CD14-positive monocyte (primary cell): ENCODE measurements at regions not wholly inside any gene's neighbourhood (a gene's known extent, or its start where the extent isn't known, plus 50 kb on each side); places are given as distances from the start of the nearest gene placed in this dataset.

Source experiments
- DNase-seq, 3 donors: peaks; one replicate each; pipeline ENCODE4 v3.0.0-alpha.2; 2011 to 2022
- H2AFZ ChIP-seq: 2 replicates; pipeline ENCODE4 v1.6.0; 2012; ENCODE audit warnings: mild to moderate bottlenecking, low read depth, low read length, inconsistent platforms; ENCODE audit not compliant: insufficient read depth, poor library complexity, severe bottlenecking
- H3K27ac ChIP-seq, 2 donors: 1 replicate in 1 of 2; 2 replicates in 1 of 2; pipeline ENCODE4 v1.5.1; 2012 to 2013; ENCODE audit warnings: low read length in 2 of 2, control low read depth in 1 of 2, inconsistent platforms in 1 of 2, low read depth in 1 of 2, mild to moderate bottlenecking in 1 of 2
- H3K27me3 ChIP-seq, 2 donors: one replicate each; pipeline versions ENCODE4 v1.6.0 to v1.6.1; 2011 to 2013; ENCODE audit warnings: low read length in 2 of 2; ENCODE audit not compliant: control insufficient read depth in 2 of 2, insufficient read depth in 2 of 2
- H3K36me3 ChIP-seq, 2 donors: replicated peaks in 1 of 2; 1 replicate in 1 of 2; 2 replicates in 1 of 2; pipeline versions ENCODE4 v1.5.1 to v1.6.1; 2012 to 2013; ENCODE audit warnings: low read length in 2 of 2, control low read depth in 1 of 2, inconsistent platforms in 1 of 2, mild to moderate bottlenecking in 1 of 2; ENCODE audit not compliant: insufficient read depth in 2 of 2, control insufficient read depth in 1 of 2
- H3K4me1 ChIP-seq, 2 donors: 1 replicate in 1 of 2; 2 replicates in 1 of 2; pipeline versions ENCODE4 v1.5.1 to v1.6.1; 2012 to 2013; ENCODE audit warnings: low read length in 2 of 2, control low read depth in 1 of 2, inconsistent platforms in 1 of 2, mild to moderate bottlenecking in 1 of 2, moderate library complexity in 1 of 2; ENCODE audit not compliant: insufficient read depth in 2 of 2, control insufficient read depth in 1 of 2
- H3K4me2 ChIP-seq: replicated peaks from 2 replicates; pipeline ENCODE3; 2012; ENCODE audit warnings: low read length, moderate library complexity, mild to moderate bottlenecking; ENCODE audit not compliant: poor library complexity, severe bottlenecking; ENCODE audit errors: extremely low read depth
- H3K4me3 ChIP-seq, 3 experiments: fragments of 200-600 bp in 1 of 3; sonication (generic) in 1 of 3; replicated peaks in 1 of 3; 1 replicate in 2 of 3; 2 replicates in 1 of 3; pipeline ENCODE4 v1.5.1; 2011 to 2013; ENCODE audit warnings: low read length in 3 of 3, mild to moderate bottlenecking in 3 of 3, control low read depth in 2 of 3, low read depth in 2 of 3, inconsistent platforms in 1 of 3, moderate library complexity in 1 of 3
- H3K79me2 ChIP-seq: 2 replicates; pipeline ENCODE4 v1.6.0; 2012; ENCODE audit warnings: mild to moderate bottlenecking, control low read depth, inconsistent platforms, low read length, moderate library complexity; ENCODE audit not compliant: insufficient read depth
- H3K9ac ChIP-seq: 2 replicates; pipeline ENCODE4 v1.6.0; 2017; ENCODE audit warnings: low read length, mild to moderate bottlenecking; ENCODE audit not compliant: insufficient read depth, poor library complexity, severe bottlenecking
- H3K9me3 ChIP-seq, 2 donors: replicated peaks in 1 of 2; 1 replicate in 1 of 2; 2 replicates in 1 of 2; pipeline versions ENCODE4 v1.5.1 to v1.6.1; 2012 to 2013; ENCODE audit warnings: low read length in 2 of 2, control low read depth in 1 of 2; ENCODE audit not compliant: control insufficient read depth in 1 of 2, insufficient read depth in 1 of 2
- H4K20me1 ChIP-seq: 2 replicates; pipeline ENCODE4 v1.6.0; 2012; ENCODE audit warnings: mild to moderate bottlenecking, low read length, control low read depth, moderate library complexity; ENCODE audit not compliant: insufficient read depth
- H3K27ac Mint-ChIP-seq, 7 donors: one replicate each; pipeline ENCODE4 v1.8.0; 2020; ENCODE audit warnings: mild to moderate bottlenecking in 7 of 7, mixed read lengths in 7 of 7, moderate library complexity in 6 of 7, inconsistent platforms in 2 of 7
- H3K27me3 Mint-ChIP-seq, 3 donors: one replicate each; pipeline ENCODE4 v1.8.0; 2021 to 2022; ENCODE audit warnings: low read depth in 3 of 3, mild to moderate bottlenecking in 3 of 3, mixed read lengths in 3 of 3, moderate library complexity in 3 of 3, inconsistent platforms in 1 of 3
- H3K36me3 Mint-ChIP-seq, 2 donors: one replicate each; pipeline ENCODE4 v1.8.0; 2020; ENCODE audit warnings: mixed read lengths in 2 of 2, inconsistent platforms in 1 of 2, mild to moderate bottlenecking in 1 of 2
- H3K4me1 Mint-ChIP-seq: one replicate; pipeline ENCODE4 v1.8.0; 2020; ENCODE audit warnings: mild to moderate bottlenecking, mixed read lengths
- H3K4me3 Mint-ChIP-seq, 2 donors: one replicate each; pipeline ENCODE4 v1.8.0; 2020; ENCODE audit warnings: mild to moderate bottlenecking in 2 of 2, mixed read lengths in 2 of 2, moderate library complexity in 1 of 2
- H3K9me3 Mint-ChIP-seq, 7 donors: one replicate each; pipeline ENCODE4 v1.8.0; 2020 to 2022; ENCODE audit warnings: mixed read lengths in 7 of 7, mild to moderate bottlenecking in 6 of 7, moderate library complexity in 6 of 7, inconsistent platforms in 2 of 7
- CTCF ChIP-seq: fragments of 200-600 bp; IDR thresholded peaks from one replicate; pipeline ENCODE4 v1.8.0; 2022; ENCODE audit warnings: antibody characterized with exemption, mild to moderate bottlenecking
- WGBS: methylation state at CpG from one replicate; pipeline ENCODE4 v1.1.5; 2013; ENCODE audit warnings: missing lambda C conversion rate; ENCODE audit not compliant: insufficient coverage; 5-methylcytosine and 5-hydroxymethylcytosine counted together
- intact Hi-C, 2 donors: fragments of 100-400 bp; cut with micrococcal nuclease; formaldehyde crosslinking; loops; one replicate each; pipeline versions ENCODE4 v1.15.0 to v1.15.1; 2023

- no peaks in the 10 kb centered on the region for H3K36me3 ChIP-seq
- no peaks in the 10 kb centered on the region for H3K27me3 Mint-ChIP-seq
- no peak overlapping the region for H3K27ac Mint-ChIP-seq
- no peak overlapping the region for H2AFZ ChIP-seq
- H3K79me2 ChIP-seq, result no peaks in the 10 kb centered on the region
- H3K4me2 ChIP-seq, result no peak overlapping the region
- H3K9me3 Mint-ChIP-seq, result peaks cover 0 to 3% (median 0%) of the 10 kb centered on the region in 7 donors
- no peaks in the 10 kb centered on the region for H4K20me1 ChIP-seq
- intact Hi-C loops, result no loop called here
- H3K4me3 Mint-ChIP-seq, result no peak overlapping the region
- H3K27ac ChIP-seq, result no peak overlapping the region
- no peaks in the 10 kb centered on the region for H3K4me1 Mint-ChIP-seq
- no peak for DNase-seq
- H3K4me3 ChIP-seq, result no peak overlapping the region
- H3K9ac ChIP-seq, result no peak overlapping the region
- H3K36me3 Mint-ChIP-seq, result no peaks in the 10 kb centered on the region
- no peak for TF ChIP-seq CTCF
- H3K4me1 ChIP-seq, result no peaks in the 10 kb centered on the region
- no peaks in the 10 kb centered on the region for H3K9me3 ChIP-seq
- no CpG with 5 or more reads among the region's 2 CpGs for WGBS
- H3K27me3 ChIP-seq, result no peaks in the 10 kb centered on the region
Observed at GRCh38 chr18:41687138-41687537, 267.9 kb upstream of the PIK3C3 start.

GRCh38 chr18:41681138-41681880 lies 273.7 kb upstream of the PIK3C3 start:
- Histone ChIP-seq H3K79me2 (no peaks in the 10 kb centered on the region), H3K27me3 (no peaks in the 10 kb centered on the region), H3K27ac (no peak overlapping the region), H4K20me1 (no peaks in the 10 kb centered on the region), H2AFZ (no peak overlapping the region), H3K9ac (no peak overlapping the region), H3K4me3 (no peak overlapping the region), H3K36me3 (no peaks in the 10 kb centered on the region), H3K9me3 (no peaks in the 10 kb centered on the region), H3K4me1 (no peaks in the 10 kb centered on the region), H3K4me2 (no peak overlapping the region)
- H3K27me3 Mint-ChIP-seq, result peaks cover 0 to 3% (median 0%) of the 10 kb centered on the region in 3 donors
- H3K4me3 Mint-ChIP-seq, result no peak overlapping the region
- no peaks in the 10 kb centered on the region for H3K4me1 Mint-ChIP-seq
- no peak for TF ChIP-seq CTCF
- intact Hi-C loops, result no loop called here
- no peak for DNase-seq
- H3K36me3 Mint-ChIP-seq, result no peaks in the 10 kb centered on the region
- no peak overlapping the region for H3K27ac Mint-ChIP-seq
- peaks cover 0 to 5% (median 2%) of the 10 kb centered on the region in 7 donors for H3K9me3 Mint-ChIP-seq
- WGBS, result 80% methylated on average over 4 of the region's 8 CpGs
